ENCODE measurements at regions not wholly inside any gene's neighbourhood (a gene's known extent, or its start where the extent isn't known, plus 50 kb on each side); places are given as distances from the start of the nearest gene placed in this dataset.
A peak's percentile ranks its signal among the peaks of the same experiment; 100 is the strongest.

GRCh38 chr4:103424853-103425252 lies 226.7 kb upstream of the CENPE start (continued):
- peak; percentile 59; the same call in 1 of the 2 replicates for TF ChIP-seq RERE (CRISPR knock-in tag; IDR thresholded peaks at IDR 0.05; ENCODE audit: low read depth)
- no peak for TF ChIP-seq CERS6 (CRISPR knock-in tag; IDR thresholded peaks at IDR 0.05)
- TF ChIP-seq MZF1 (CRISPR knock-in tag; IDR thresholded peaks at IDR 0.05; ENCODE audit: borderline replicate concordance), result no peak
- TF ChIP-seq TOPORS (CRISPR knock-in tag; IDR thresholded peaks at IDR 0.05), result no peak
- peak; percentile 58; the same call in 1 of the 2 replicates for TF ChIP-seq SOX13 (IDR thresholded peaks at IDR 0.05)
- peak in 1 of 2 experiments; percentile 96; a peak in 2 of 4 replicates for TF ChIP-seq SOX13 (CRISPR knock-in tag; conservative IDR thresholded peaks at IDR 0.05 in 1 of 2, IDR thresholded peaks at IDR 0.05 in 1 of 2)
- TF ChIP-seq ZNF737 (CRISPR knock-in tag; IDR thresholded peaks at IDR 0.05; ENCODE audit: borderline replicate concordance), result no peak
- no peak for TF ChIP-seq CAMTA2 (CRISPR knock-in tag; IDR thresholded peaks at IDR 0.05; ENCODE audit: borderline replicate concordance)
- TF ChIP-seq ZFYVE20 (CRISPR knock-in tag; IDR thresholded peaks at IDR 0.05; ENCODE audit: borderline replicate concordance, low read depth), result no peak
- TF ChIP-seq NCOR1 (IDR thresholded peaks at IDR 0.05; ENCODE audit: borderline replicate concordance, low read length), result peak; percentile 76; the same call in 1 of the 2 replicates
- TF ChIP-seq POGZ (CRISPR knock-in tag; IDR thresholded peaks at IDR 0.05), result peak; percentile 59
- TF ChIP-seq, protein P1, sequence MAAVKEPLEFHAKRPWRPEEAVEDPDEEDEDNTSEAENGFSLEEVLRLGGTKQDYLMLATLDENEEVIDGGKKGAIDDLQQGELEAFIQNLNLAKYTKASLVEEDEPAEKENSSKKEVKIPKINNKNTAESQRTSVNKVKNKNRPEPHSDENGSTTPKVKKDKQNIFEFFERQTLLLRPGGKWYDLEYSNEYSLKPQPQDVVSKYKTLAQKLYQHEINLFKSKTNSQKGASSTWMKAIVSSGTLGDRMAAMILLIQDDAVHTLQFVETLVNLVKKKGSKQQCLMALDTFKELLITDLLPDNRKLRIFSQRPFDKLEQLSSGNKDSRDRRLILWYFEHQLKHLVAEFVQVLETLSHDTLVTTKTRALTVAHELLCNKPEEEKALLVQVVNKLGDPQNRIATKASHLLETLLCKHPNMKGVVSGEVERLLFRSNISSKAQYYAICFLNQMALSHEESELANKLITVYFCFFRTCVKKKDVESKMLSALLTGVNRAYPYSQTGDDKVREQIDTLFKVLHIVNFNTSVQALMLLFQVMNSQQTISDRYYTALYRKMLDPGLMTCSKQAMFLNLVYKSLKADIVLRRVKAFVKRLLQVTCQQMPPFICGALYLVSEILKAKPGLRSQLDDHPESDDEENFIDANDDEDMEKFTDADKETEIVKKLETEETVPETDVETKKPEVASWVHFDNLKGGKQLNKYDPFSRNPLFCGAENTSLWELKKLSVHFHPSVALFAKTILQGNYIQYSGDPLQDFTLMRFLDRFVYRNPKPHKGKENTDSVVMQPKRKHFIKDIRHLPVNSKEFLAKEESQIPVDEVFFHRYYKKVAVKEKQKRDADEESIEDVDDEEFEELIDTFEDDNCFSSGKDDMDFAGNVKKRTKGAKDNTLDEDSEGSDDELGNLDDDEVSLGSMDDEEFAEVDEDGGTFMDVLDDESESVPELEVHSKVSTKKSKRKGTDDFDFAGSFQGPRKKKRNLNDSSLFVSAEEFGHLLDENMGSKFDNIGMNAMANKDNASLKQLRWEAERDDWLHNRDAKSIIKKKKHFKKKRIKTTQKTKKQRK (IDR thresholded peaks at IDR 0.05; ENCODE audit: low read length), result no peak
- TF ChIP-seq, protein P2, sequence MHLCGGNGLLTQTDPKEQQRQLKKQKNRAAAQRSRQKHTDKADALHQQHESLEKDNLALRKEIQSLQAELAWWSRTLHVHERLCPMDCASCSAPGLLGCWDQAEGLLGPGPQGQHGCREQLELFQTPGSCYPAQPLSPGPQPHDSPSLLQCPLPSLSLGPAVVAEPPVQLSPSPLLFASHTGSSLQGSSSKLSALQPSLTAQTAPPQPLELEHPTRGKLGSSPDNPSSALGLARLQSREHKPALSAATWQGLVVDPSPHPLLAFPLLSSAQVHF (CRISPR knock-in tag; IDR thresholded peaks at IDR 0.05), result no peak
- TF ChIP-seq PRDM4 (CRISPR knock-in tag; IDR thresholded peaks at IDR 0.05; ENCODE audit: borderline replicate concordance), result no peak
- peak; percentile 42; the same call in 1 of the 2 replicates for TF ChIP-seq GATAD1 (CRISPR knock-in tag; IDR thresholded peaks at IDR 0.05)
- TF ChIP-seq ZNF431 (CRISPR knock-in tag; IDR thresholded peaks at IDR 0.05; ENCODE audit: borderline replicate concordance, low read depth), result no peak

All from HepG2 (cell line).